IMR-90 (cell line): ENCODE measurements at regions not wholly inside any gene's neighbourhood (a gene's known extent, or its start where the extent isn't known, plus 50 kb on each side); places are given as distances from the start of the nearest gene placed in this dataset.

Experiments used
- ATAC-seq: fragments of 200-7000 bp; cut with Tn5 transposase; 2 replicates; pipeline ENCODE4 v1.9.1; 2020; ENCODE audit warnings: low read depth, mild to moderate bottlenecking, moderate library complexity
- BruUV-seq: library from RNA; stranded (reverse); fragments of 400-500 nt; replicated peaks from 2 replicates; lab custom pipeline; 2021; lab: Mats Ljungman, UMichigan
- CTCF ChIA-PET: fragments of 300-600 bp; formaldehyde crosslinking; extraction: SDS; loops from one replicate; lab custom pipeline; 2021; ENCODE audit warnings: antibody characterized with exemption; lab: Yijun Ruan, JAX
- POLR2A ChIA-PET: fragments of 300-600 bp; sonication (Branson Sonifier 250); formaldehyde crosslinking; loops from one replicate; lab custom pipeline; 2022; ENCODE audit warnings: antibody characterized with exemption; ENCODE audit not compliant: unreplicated experiment; lab: Charles Lee
- DNase-seq: peaks from one replicate; pipeline ENCODE4 v3.0.0; 2013
- H2AFZ ChIP-seq: replicated peaks from 2 replicates; pipeline ENCODE3; 2013; ENCODE audit warnings: low read length, mild to moderate bottlenecking; ENCODE audit not compliant: poor library complexity
- H2AK5ac ChIP-seq: 2 replicates; pipeline ENCODE4 v1.6.1; 2013; ENCODE audit warnings: low read depth, low read length, inconsistent platforms
- H2AK9ac ChIP-seq: replicated peaks from 2 replicates; pipeline ENCODE3; 2013; ENCODE audit warnings: mild to moderate bottlenecking, low read depth, low read length, moderate library complexity; ENCODE audit not compliant: poor library complexity
- H2BK120ac ChIP-seq: 2 replicates; pipeline ENCODE4 v1.6.1; 2013; ENCODE audit warnings: low read depth, low read length, inconsistent platforms
- H2BK15ac ChIP-seq: 3 replicates; pipeline ENCODE4 v1.6.1; 2013; ENCODE audit warnings: low read depth, low read length, inconsistent platforms
- H2BK20ac ChIP-seq: 2 replicates; pipeline ENCODE4 v1.6.1; 2013; ENCODE audit warnings: low read depth, mild to moderate bottlenecking, inconsistent platforms, low read length, moderate library complexity
- H2BK5ac ChIP-seq: 2 replicates; pipeline ENCODE4 v1.6.1; 2013; ENCODE audit warnings: mild to moderate bottlenecking, low read depth, low read length, inconsistent platforms; ENCODE audit not compliant: poor library complexity, severe bottlenecking
- H3K14ac ChIP-seq: replicated peaks from 2 replicates; pipeline ENCODE4 v1.6.1; 2013; ENCODE audit warnings: low read depth, low read length, inconsistent platforms
- H3K18ac ChIP-seq: 2 replicates; pipeline ENCODE4 v1.6.1; 2013; ENCODE audit warnings: low read depth, low read length, control low read depth
- H3K23ac ChIP-seq: 2 replicates; pipeline ENCODE4 v1.6.1; 2013; ENCODE audit warnings: low read depth, low read length, inconsistent platforms
- H3K27ac ChIP-seq: 2 replicates; pipeline ENCODE4 v1.5.1; 2013; ENCODE audit warnings: mild to moderate bottlenecking, control low read depth, low read length; ENCODE audit not compliant: insufficient read depth
- H3K27me3 ChIP-seq: 2 replicates; pipeline ENCODE4 v1.6.1; 2013; ENCODE audit warnings: low read length; ENCODE audit not compliant: control insufficient read depth, insufficient read depth
- H3K36me3 ChIP-seq: 2 replicates; pipeline ENCODE4 v1.6.1; 2013; ENCODE audit warnings: low read length, mixed read lengths; ENCODE audit not compliant: control insufficient read depth, insufficient read depth
- H3K4ac ChIP-seq: 2 replicates; pipeline ENCODE4 v1.6.1; 2013; ENCODE audit warnings: low read depth, low read length, inconsistent platforms
- H3K4me1 ChIP-seq: 2 replicates; pipeline ENCODE4 v1.6.1; 2013; ENCODE audit warnings: low read length, mixed read lengths; ENCODE audit not compliant: control insufficient read depth, insufficient read depth
- H3K4me2 ChIP-seq: 2 replicates; pipeline ENCODE4 v1.6.1; 2013; ENCODE audit warnings: low read depth, mild to moderate bottlenecking, control low read depth, low read length, moderate library complexity
- H3K4me3 ChIP-seq: 2 replicates; pipeline ENCODE4 v1.5.1; 2013; ENCODE audit warnings: low read depth, mild to moderate bottlenecking, control low read depth, low read length, moderate library complexity; ENCODE audit not compliant: insufficient read depth
- H3K56ac ChIP-seq: 2 replicates; pipeline ENCODE4 v1.6.1; 2013; ENCODE audit warnings: low read length, inconsistent platforms; ENCODE audit not compliant: insufficient read depth; ENCODE audit errors: extremely low read depth
- H3K79me1 ChIP-seq, 2 experiments: 2 replicates each; pipeline ENCODE4 v1.6.1; 2013; ENCODE audit warnings: low read length in 2 of 2, inconsistent platforms in 1 of 2, low read depth in 1 of 2
- H3K9ac ChIP-seq: 2 replicates; pipeline ENCODE4 v1.6.1; 2013; ENCODE audit warnings: low read depth, low read length, control low read depth
- H3K9me1 ChIP-seq: 2 replicates; pipeline ENCODE4 v1.6.1; 2013; ENCODE audit warnings: low read length, inconsistent platforms; ENCODE audit not compliant: insufficient read depth
- H3K9me3 ChIP-seq: 2 replicates; pipeline ENCODE4 v1.6.1; 2013; ENCODE audit warnings: low read length; ENCODE audit not compliant: control insufficient read depth, insufficient read depth
- H4K20me1 ChIP-seq: 2 replicates; pipeline ENCODE4 v1.6.1; 2013; ENCODE audit warnings: low read length, inconsistent platforms; ENCODE audit not compliant: insufficient read depth
- H4K5ac ChIP-seq: 2 replicates; pipeline ENCODE4 v1.6.1; 2013; ENCODE audit warnings: mild to moderate bottlenecking, low read depth, low read length, control low read depth
- H4K8ac ChIP-seq, 2 experiments: 2 replicates each; pipeline ENCODE4 v1.6.1; 2013; ENCODE audit warnings: low read depth in 2 of 2, low read length in 2 of 2, control low read depth in 1 of 2, inconsistent platforms in 1 of 2
- H4K91ac ChIP-seq: 2 replicates; pipeline ENCODE4 v1.6.1; 2013; ENCODE audit warnings: low read depth, low read length, inconsistent platforms; ENCODE audit not compliant: insufficient read depth
- BHLHE40 ChIP-seq: fragments of 150-350 bp; IDR thresholded peaks from 2 replicates; pipeline ENCODE4 v1.6.1; 2016; ENCODE audit warnings: mild to moderate bottlenecking, low read depth, low read length
- CEBPB ChIP-seq: IDR thresholded peaks from 2 replicates; pipeline ENCODE4 v1.6.1; 2012; ENCODE audit warnings: low read depth, low read length, improper control_type of control experiment
- FOS ChIP-seq: fragments of 150-350 bp; IDR thresholded peaks from 2 replicates; pipeline ENCODE4 v1.6.1; 2016; ENCODE audit warnings: low read depth, low read length
- MAFK ChIP-seq: IDR thresholded peaks from 2 replicates; pipeline ENCODE4 v1.6.1; 2012; ENCODE audit warnings: low read depth, low read length, improper control_type of control experiment
- MXI1 ChIP-seq: IDR thresholded peaks from 2 replicates; pipeline ENCODE4 v1.6.1; 2012; ENCODE audit warnings: low read depth, mild to moderate bottlenecking, low read length, moderate library complexity, borderline replicate concordance
- POLR2A ChIP-seq: IDR thresholded peaks from 2 replicates; pipeline ENCODE4 v1.6.1; 2012; ENCODE audit warnings: mild to moderate bottlenecking, low read depth, low read length
- RAD21 ChIP-seq: IDR thresholded peaks from 2 replicates; pipeline ENCODE4 v1.6.1; 2012; ENCODE audit warnings: low read length, improper control_type of control experiment
- WGBS, 2 experiments: methylation state at CpG; one replicate each; pipeline versions ENCODE4 v1.1.5 to v1.1.7; 2013; ENCODE audit warnings: missing lambda C conversion rate in 2 of 2; ENCODE audit not compliant: insufficient read length in 1 of 2; ENCODE audit errors: extremely low coverage in 2 of 2; 5-methylcytosine and 5-hydroxymethylcytosine counted together
- dilution Hi-C: fragments of 300-500 bp; cut with HindIII; formaldehyde crosslinking; loops from one replicate; pipeline ENCODE4 v1.14.3; 2018; ENCODE audit warnings: low sequenced_read_pairs; ENCODE audit not compliant: unreplicated experiment
- in situ Hi-C: fragments of 300-500 bp; cut with MboI; formaldehyde crosslinking; loops from 3 replicates; pipeline ENCODE4 v1.14.3; 2019; ENCODE audit warnings: low sequenced_read_pairs, inconsistent platforms, mixed read lengths
- intact Hi-C: fragments of 100-400 bp; cut with micrococcal nuclease; formaldehyde crosslinking; loops from 2 replicates; pipeline ENCODE4 v1.10.0; 2022
- TF ChIP-seq, protein P1 (sequence below): fragments of 150-350 bp; IDR thresholded peaks from 2 replicates; pipeline ENCODE4 v1.6.1; 2016; ENCODE audit warnings: low read depth, mild to moderate bottlenecking, low read length, moderate library complexity, borderline replicate concordance
- TF ChIP-seq, protein P2 (sequence below): fragments of 150-350 bp; IDR thresholded peaks from 2 replicates; pipeline ENCODE4 v1.6.1; 2017; ENCODE audit warnings: mild to moderate bottlenecking, antibody characterized with exemption, low read length, low read depth

GRCh38 chr18:38709122-38709521 lies 1143.5 kb upstream of the CELF4 start:
- Histone ChIP-seq H3K27ac (no peak overlapping the region), H4K20me1 (no peaks in the 10 kb centered on the region), H3K56ac (no peak overlapping the region), H2BK5ac (no peak overlapping the region), H2AK5ac (no peak overlapping the region), H2BK120ac (no peak overlapping the region), H3K4ac (no peak overlapping the region), H3K14ac (no peak overlapping the region), H2AFZ (no peak overlapping the region), H3K36me3 (no peaks in the 10 kb centered on the region), H3K4me3 (no peak overlapping the region), H3K4me1 (no peaks in the 10 kb centered on the region), H4K91ac (no peak overlapping the region), H2AK9ac (no peak overlapping the region), H3K23ac (no peak overlapping the region), H4K5ac (no peak overlapping the region), H4K8ac (no peak overlapping the region), H3K27me3 (no peaks in the 10 kb centered on the region), H2BK15ac (no peak overlapping the region), H3K9me1 (no peaks in the 10 kb centered on the region), H3K79me1 (no peaks in the 10 kb centered on the region), H3K9me3 (no peaks in the 10 kb centered on the region; the same call in 1 of the 2 replicates), H2BK20ac (no peak overlapping the region), H3K9ac (no peak overlapping the region), H3K18ac (no peak overlapping the region), H3K4me2 (no peak overlapping the region)
- ATAC-seq: no peak
- no peak for DNase-seq
- in situ Hi-C loops: no loop called here
- TF ChIP-seq MXI1 (no peak), CEBPB (no peak), POLR2A (no peak), MAFK (no peak), FOS (no peak), BHLHE40 (no peak), RAD21 (no peak)
- TF ChIP-seq, protein P1, sequence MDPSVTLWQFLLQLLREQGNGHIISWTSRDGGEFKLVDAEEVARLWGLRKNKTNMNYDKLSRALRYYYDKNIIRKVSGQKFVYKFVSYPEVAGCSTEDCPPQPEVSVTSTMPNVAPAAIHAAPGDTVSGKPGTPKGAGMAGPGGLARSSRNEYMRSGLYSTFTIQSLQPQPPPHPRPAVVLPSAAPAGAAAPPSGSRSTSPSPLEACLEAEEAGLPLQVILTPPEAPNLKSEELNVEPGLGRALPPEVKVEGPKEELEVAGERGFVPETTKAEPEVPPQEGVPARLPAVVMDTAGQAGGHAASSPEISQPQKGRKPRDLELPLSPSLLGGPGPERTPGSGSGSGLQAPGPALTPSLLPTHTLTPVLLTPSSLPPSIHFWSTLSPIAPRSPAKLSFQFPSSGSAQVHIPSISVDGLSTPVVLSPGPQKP: no peak
- TF ChIP-seq, protein P2, sequence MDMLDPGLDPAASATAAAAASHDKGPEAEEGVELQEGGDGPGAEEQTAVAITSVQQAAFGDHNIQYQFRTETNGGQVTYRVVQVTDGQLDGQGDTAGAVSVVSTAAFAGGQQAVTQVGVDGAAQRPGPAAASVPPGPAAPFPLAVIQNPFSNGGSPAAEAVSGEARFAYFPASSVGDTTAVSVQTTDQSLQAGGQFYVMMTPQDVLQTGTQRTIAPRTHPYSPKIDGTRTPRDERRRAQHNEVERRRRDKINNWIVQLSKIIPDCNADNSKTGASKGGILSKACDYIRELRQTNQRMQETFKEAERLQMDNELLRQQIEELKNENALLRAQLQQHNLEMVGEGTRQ: no peak
- dilution Hi-C loops: no loop called here
- WGBS, 2 experiments: no CpG with 5 or more reads among the region's 5 CpGs
- intact Hi-C loops: no loop called here
- CTCF ChIA-PET: no interaction called here
- BruUV-seq: no TSS peak
- POLR2A ChIA-PET: no interaction called here
